PC-9 (cell line): ENCODE measurements at regions not wholly inside any gene's neighbourhood (a gene's known extent, or its start where the extent isn't known, plus 50 kb on each side); places are given as distances from the start of the nearest gene placed in this dataset.
"Not testable (repeated sequence)": the region's sequence is repeated elsewhere in the genome, so short reads cannot be mapped to it uniquely, and the experiment has no call there.

Source experiments
- BruUV-seq: library from RNA; stranded (reverse); fragments of 400-500 nt; replicated peaks from 2 replicates; lab custom pipeline; 2021; lab: Mats Ljungman, UMichigan
- CTCF ChIA-PET: fragments of 300-600 bp; sonication (Branson Sonifier 250); formaldehyde crosslinking; loops from one replicate; lab custom pipeline; 2022; ENCODE audit warnings: antibody characterized with exemption; lab: Charles Lee
- POLR2A ChIA-PET: fragments of 300-600 bp; sonication (Branson Sonifier 250); formaldehyde crosslinking; loops from one replicate; lab custom pipeline; 2022; ENCODE audit warnings: antibody characterized with exemption; ENCODE audit not compliant: unreplicated experiment; lab: Charles Lee
- DNase-seq, 2 experiments: peaks; one replicate each; pipeline versions ENCODE4 v3.0.0 to v3.0.0-alpha.2; 2015 to 2022; ENCODE audit warnings: mixed read lengths in 1 of 2
- H2AFZ ChIP-seq: fragments of 200-600 bp; sonication (generic); 2 replicates; pipeline ENCODE4 v1.8.1; 2017; ENCODE audit warnings: antibody characterized with exemption
- H3F3A ChIP-seq: fragments of 200-600 bp; sonication (generic); 2 replicates; pipeline ENCODE4 v1.8.1; 2017; ENCODE audit warnings: antibody characterized with exemption, mild to moderate bottlenecking, low read depth; ENCODE audit not compliant: insufficient read depth
- H3K27ac ChIP-seq: fragments of 200-600 bp; sonication (generic); 2 replicates; pipeline ENCODE4 v1.6.1; 2016; ENCODE audit warnings: mixed run types
- H3K27me3 ChIP-seq: fragments of 200-600 bp; sonication (generic); 2 replicates; pipeline ENCODE4 v1.6.1; 2016; ENCODE audit warnings: low read depth, mixed run types; ENCODE audit not compliant: insufficient read depth
- H3K36me3 ChIP-seq: fragments of 200-600 bp; sonication (generic); 2 replicates; pipeline ENCODE4 v1.6.1; 2016; ENCODE audit warnings: low read depth, mixed run types
- H3K4me1 ChIP-seq: fragments of 200-600 bp; sonication (generic); replicated peaks from 2 replicates; pipeline ENCODE4 v1.6.1; 2016; ENCODE audit warnings: mixed run types; ENCODE audit not compliant: insufficient read depth
- H3K4me2 ChIP-seq: fragments of 200-600 bp; sonication (generic); 2 replicates; pipeline ENCODE4 v1.6.1; 2017; ENCODE audit warnings: mixed run types
- H3K4me3 ChIP-seq: fragments of 200-600 bp; sonication (generic); 2 replicates; pipeline ENCODE4 v1.6.1; 2016; ENCODE audit warnings: mixed run types
- H3K79me2 ChIP-seq: fragments of 200-600 bp; sonication (generic); 2 replicates; pipeline ENCODE4 v1.6.1; 2017; ENCODE audit warnings: low read depth, mixed run types
- H3K9me2 ChIP-seq: fragments of 200-600 bp; sonication (generic); 2 replicates; pipeline ENCODE4 v1.8.1; 2017; ENCODE audit warnings: mild to moderate bottlenecking; ENCODE audit not compliant: insufficient read depth
- H3K9me3 ChIP-seq: fragments of 200-600 bp; sonication (generic); 2 replicates; pipeline ENCODE4 v1.8.1; 2016; ENCODE audit warnings: low read depth; ENCODE audit not compliant: insufficient read depth
- H4K20me1 ChIP-seq: fragments of 200-600 bp; sonication (generic); 2 replicates; pipeline ENCODE4 v1.8.1; 2017; ENCODE audit not compliant: insufficient read depth
- EZH2 ChIP-seq: fragments of 200-600 bp; sonication (generic); IDR thresholded peaks from 2 replicates; pipeline ENCODE4 v1.8.0; 2017; ENCODE audit warnings: antibody characterized with exemption, low read depth
- intact Hi-C: fragments of 100-400 bp; cut with micrococcal nuclease; formaldehyde crosslinking; loops from one replicate; pipeline ENCODE4 v1.10.0; 2022; ENCODE audit not compliant: unreplicated experiment
- TF ChIP-seq, protein P1 (sequence below): fragments of 200-600 bp; sonication (generic); conservative IDR thresholded peaks from 2 replicates; pipeline ENCODE4 v1.6.1; 2017; ENCODE audit warnings: mixed run types, antibody characterized with exemption, mild to moderate bottlenecking, moderate library complexity

DNA sequence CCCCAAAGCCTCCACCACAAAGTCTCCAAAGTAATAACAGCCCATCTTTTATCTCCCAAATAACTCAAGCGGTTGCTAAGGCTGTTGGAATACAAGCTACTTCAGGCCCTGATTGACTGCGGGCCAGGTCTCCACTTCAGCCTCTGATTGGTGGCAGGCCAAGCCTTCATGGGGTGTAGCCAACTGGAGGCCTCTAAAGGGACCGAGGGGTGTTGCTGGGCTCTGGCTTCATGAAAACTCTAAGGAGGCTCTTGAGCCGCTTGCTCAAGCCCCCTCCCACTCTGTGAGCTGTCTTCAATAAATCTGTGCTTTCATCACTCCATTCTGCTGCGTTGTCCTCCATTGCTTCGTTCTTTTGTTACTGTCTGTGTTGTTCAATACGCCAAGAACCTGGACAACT lies 487.2 kb downstream of the XYLT1 start:
- no peak overlapping the region for H3K4me2 ChIP-seq
- H3K4me1 ChIP-seq, result no peaks in the 10 kb centered on the region
- CTCF ChIA-PET, result no interaction called here
- peaks cover 54% of the 10 kb centered on the region; the same call in 1 of the 2 replicates for H3K27me3 ChIP-seq
- no peaks in the 10 kb centered on the region for H3F3A ChIP-seq
- H3K9me2 ChIP-seq, result no peaks in the 10 kb centered on the region
- TF ChIP-seq, protein P1, sequence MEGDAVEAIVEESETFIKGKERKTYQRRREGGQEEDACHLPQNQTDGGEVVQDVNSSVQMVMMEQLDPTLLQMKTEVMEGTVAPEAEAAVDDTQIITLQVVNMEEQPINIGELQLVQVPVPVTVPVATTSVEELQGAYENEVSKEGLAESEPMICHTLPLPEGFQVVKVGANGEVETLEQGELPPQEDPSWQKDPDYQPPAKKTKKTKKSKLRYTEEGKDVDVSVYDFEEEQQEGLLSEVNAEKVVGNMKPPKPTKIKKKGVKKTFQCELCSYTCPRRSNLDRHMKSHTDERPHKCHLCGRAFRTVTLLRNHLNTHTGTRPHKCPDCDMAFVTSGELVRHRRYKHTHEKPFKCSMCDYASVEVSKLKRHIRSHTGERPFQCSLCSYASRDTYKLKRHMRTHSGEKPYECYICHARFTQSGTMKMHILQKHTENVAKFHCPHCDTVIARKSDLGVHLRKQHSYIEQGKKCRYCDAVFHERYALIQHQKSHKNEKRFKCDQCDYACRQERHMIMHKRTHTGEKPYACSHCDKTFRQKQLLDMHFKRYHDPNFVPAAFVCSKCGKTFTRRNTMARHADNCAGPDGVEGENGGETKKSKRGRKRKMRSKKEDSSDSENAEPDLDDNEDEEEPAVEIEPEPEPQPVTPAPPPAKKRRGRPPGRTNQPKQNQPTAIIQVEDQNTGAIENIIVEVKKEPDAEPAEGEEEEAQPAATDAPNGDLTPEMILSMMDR, result no peak
- no peak for TF ChIP-seq EZH2
- no peaks in the 10 kb centered on the region for H4K20me1 ChIP-seq
- no peaks in the 10 kb centered on the region for H3K36me3 ChIP-seq
- intact Hi-C loops, result no loop called here
- no peaks in the 10 kb centered on the region for H3K79me2 ChIP-seq
- no peak for DNase-seq
- no peak overlapping the region for H2AFZ ChIP-seq
- BruUV-seq, result no TSS peak
- no peak overlapping the region for H3K27ac ChIP-seq
- H3K9me3 ChIP-seq, result no peaks in the 10 kb centered on the region
- POLR2A ChIA-PET, result no interaction called here
- H3K4me3 ChIP-seq, result no peak overlapping the region

GRCh38 chr16:16984091-16984490 lies 486.7 kb downstream of the XYLT1 start:
- CTCF ChIA-PET, result not testable (repeated sequence)

DNA sequence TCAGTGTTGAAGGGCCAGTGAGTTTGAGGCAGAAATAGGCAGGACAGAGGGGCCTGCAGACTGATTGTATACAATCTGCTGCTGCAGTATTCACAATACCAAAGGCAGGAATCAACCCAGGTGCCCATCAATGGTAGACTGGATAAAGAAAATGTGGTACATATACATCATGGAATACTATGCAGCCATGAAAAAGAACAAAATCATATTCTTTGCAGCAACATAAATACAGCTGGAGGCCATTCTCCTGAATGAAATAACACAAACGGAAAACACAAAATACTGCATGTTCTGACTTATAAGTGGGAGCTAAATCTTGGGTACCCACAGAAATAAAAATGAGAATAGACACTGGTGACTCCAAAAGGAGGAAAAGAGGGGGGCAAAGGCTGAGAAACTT lies 485.1 kb downstream of the XYLT1 start:
- no peaks in the 10 kb centered on the region for H3K36me3 ChIP-seq
- no peaks in the 10 kb centered on the region for H3K79me2 ChIP-seq
- H3K27me3 ChIP-seq, result peaks cover 36% of the 10 kb centered on the region; the same call in 1 of the 2 replicates
- H3K9me2 ChIP-seq, result no peaks in the 10 kb centered on the region
- POLR2A ChIA-PET, result no interaction called here
- no peak overlapping the region for H3K4me3 ChIP-seq
- DNase-seq, result no peak
- no peaks in the 10 kb centered on the region for H4K20me1 ChIP-seq
- TF ChIP-seq, protein P1, result no peak
- no peak for TF ChIP-seq EZH2
- no peaks in the 10 kb centered on the region for H3K9me3 ChIP-seq
- no peaks in the 10 kb centered on the region for H3K4me1 ChIP-seq
- H3F3A ChIP-seq, result no peaks in the 10 kb centered on the region
- H3K27ac ChIP-seq, result no peak overlapping the region
- BruUV-seq, result no TSS peak
- intact Hi-C loops, result no loop called here
- no peak overlapping the region for H2AFZ ChIP-seq
- CTCF ChIA-PET, result no interaction called here
- no peak overlapping the region for H3K4me2 ChIP-seq

More at GRCh38 chr16:16984091-16984490, 486.7 kb downstream of the XYLT1 start:
- H3K27ac ChIP-seq, H3K36me3 ChIP-seq, POLR2A ChIA-PET, H3F3A ChIP-seq, H3K9me2 ChIP-seq, H3K4me1 ChIP-seq, H3K4me2 ChIP-seq, H2AFZ ChIP-seq, H3K9me3 ChIP-seq, intact Hi-C loops, H3K79me2 ChIP-seq, H4K20me1 ChIP-seq, DNase-seq, BruUV-seq, H3K4me3 ChIP-seq: not testable (repeated sequence)
- H3K27me3 ChIP-seq, result peaks cover 50% of the 10 kb centered on the region; the same call in 1 of the 2 replicates

- DNase-seq, result no peak
- peaks cover 15% of the 10 kb centered on the region; the same call in 1 of the 2 replicates for H3K27me3 ChIP-seq
- no peak overlapping the region for H3K4me3 ChIP-seq
- no peaks in the 10 kb centered on the region for H3K79me2 ChIP-seq
- ChIA-PET POLR2A (no interaction called here), CTCF (no interaction called here)
- no peak overlapping the region for H3K4me2 ChIP-seq
- H3K4me1 ChIP-seq, result no peaks in the 10 kb centered on the region
- no peaks in the 10 kb centered on the region for H3K9me3 ChIP-seq
- intact Hi-C loops, result no loop called here
- no peak for TF ChIP-seq EZH2
- TF ChIP-seq, protein P1, result no peak
- H3K27ac ChIP-seq, result no peak overlapping the region
- no peaks in the 10 kb centered on the region for H3F3A ChIP-seq
- no peak overlapping the region for H2AFZ ChIP-seq
- H3K36me3 ChIP-seq, result no peaks in the 10 kb centered on the region
- BruUV-seq, result no TSS peak
- no peaks in the 10 kb centered on the region for H4K20me1 ChIP-seq
- H3K9me2 ChIP-seq, result no peaks in the 10 kb centered on the region
Measured at GRCh38 chr16:16988963-16989362, 481.8 kb downstream of the XYLT1 start.
